G401.6 (cell line): ENCODE measurements at regions not wholly inside any gene's neighbourhood (a gene's known extent, or its start where the extent isn't known, plus 50 kb on each side); places are given as distances from the start of the nearest gene placed in this dataset.

Experiments used
- FAIRE-seq: peaks from 2 replicates; lab custom pipeline; 2012; peaks lifted over from hg19 to GRCh38; lab: Jason Lieb, UNC

DNA sequence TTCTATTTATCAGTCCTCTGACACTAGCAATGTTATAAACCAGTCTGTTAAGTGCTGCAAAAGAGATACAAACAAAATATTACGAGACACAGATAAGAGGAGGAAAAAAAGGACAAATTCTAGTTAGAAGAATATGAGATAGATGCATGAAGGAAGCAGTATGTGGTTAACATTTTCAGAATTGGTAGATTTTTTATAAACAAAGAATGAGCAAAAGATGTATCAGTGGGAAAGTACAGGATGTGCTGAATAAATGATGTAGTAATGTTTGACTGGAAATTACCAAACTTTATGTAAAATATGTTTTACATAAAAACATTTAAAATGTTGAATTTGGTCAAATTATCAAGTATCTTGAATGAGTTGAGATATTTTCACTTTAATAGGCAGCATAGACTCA is 574.2 kb downstream of the NUF2 start:
- no peak for FAIRE-seq

DNA sequence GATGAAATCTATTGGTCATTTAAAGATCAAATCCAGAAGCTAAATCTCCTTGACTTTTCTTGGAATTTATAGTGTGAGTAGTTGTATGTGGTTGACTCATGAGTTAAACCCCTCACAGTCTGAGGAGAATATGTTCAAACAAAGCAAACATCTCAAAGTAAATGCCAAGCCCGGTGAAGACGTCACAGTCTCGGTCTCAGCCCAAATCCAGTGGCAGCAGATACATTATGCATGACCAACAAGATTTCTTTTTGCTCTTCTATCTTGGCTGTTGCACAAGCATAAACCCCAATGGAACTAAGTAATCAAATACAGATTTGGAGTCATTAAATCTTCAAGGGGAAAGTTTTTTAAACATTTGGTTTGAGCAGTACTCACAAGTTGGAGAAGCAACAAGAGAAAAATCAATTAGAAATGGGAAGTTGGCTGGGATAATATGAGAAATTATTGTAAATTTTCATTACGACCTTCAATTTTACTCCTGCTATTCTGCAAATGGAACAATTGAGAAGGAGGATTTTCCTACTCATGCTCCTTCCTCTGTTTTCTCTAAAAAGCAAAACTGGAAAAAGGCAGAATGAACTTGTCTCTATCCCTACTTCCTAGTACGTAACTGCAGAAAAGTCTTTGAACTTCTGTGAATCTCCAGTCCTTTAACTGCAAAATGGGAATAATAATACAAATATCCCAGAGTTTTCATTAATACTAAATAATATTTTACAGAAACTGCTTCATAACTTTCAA is 575.8 kb downstream of the NUF2 start:
- FAIRE-seq = no peak

DNA sequence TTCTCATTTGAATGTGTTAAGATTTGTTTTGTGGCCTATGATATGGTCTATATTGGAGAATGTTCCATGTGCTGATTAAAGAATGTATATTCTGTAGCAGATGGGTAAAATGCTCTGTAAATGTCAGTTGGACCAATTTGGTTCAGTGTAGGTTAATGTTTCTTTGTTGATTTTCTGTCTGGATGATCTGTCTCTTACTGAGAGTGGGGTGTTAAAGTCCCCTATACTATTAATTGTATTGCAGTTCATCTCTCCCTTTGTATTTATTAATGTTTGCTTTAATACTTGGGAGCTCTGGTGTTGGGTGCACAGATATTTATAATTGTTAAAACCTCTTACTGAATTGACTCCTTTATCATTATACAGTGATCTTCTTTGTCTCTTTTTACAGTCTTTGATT is 584.5 kb downstream of the NUF2 start:
- FAIRE-seq = no peak

DNA sequence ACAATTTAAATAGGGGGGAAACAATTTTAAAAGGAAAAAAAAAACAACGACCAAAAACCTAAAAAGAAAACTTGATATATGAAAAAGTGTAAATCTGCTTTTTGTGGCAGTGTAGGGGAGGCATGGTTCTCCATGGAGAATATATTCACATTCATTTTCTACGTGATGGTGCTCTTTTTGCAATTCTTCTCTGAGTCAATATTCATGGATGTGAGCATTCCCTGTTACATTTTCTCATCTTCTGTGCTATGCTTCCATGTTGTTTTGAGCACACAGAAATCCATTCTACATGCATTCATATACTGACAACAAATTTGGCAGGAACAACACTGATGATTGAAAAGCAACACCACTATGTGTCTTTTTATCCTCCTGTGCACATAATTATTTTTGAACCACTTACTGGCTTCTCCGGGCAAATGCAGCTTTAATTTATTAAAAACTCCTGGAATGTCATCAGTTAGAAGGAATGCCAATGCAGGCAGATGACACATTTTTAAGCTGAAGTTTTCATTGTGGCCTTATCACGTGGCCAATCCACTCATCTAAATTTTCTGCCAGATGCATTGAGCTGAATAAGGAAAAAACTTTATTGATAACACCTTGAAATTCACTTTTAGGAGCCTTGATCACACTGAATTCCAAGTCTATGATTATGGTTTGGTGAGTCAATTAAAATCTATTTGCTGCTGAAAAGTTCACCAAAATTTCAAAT is 590.6 kb downstream of the NUF2 start:
- FAIRE-seq = no peak

DNA sequence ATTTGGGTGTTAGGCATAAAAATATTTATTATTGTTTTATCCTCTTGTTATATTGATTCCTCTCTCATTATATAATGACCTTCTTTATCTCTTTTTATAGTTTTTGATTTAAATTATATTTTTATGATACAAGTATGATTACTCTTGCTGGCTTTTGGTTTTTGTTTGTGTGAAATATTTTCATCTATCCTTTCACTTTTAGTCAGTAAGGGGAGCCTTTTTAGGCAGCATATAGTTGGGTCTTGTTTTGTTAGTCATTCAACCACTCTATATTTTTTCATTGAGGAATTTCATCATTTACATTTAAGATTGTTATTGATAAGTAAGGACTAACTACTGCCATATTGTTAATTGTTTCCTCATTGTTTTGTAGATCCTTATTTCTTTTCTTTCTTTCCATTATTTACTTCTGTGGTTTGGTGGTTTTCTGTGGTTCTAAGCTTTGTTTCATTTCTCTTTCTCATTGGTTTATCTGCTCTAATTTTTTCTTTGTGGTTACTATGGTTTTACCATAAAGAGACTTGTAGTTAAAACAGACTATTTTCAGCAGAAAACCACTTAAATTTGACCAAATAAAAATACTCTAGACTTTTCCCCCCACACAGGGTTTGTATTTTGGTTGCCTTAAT is 593.1 kb downstream of the NUF2 start:
- FAIRE-seq = no peak

DNA sequence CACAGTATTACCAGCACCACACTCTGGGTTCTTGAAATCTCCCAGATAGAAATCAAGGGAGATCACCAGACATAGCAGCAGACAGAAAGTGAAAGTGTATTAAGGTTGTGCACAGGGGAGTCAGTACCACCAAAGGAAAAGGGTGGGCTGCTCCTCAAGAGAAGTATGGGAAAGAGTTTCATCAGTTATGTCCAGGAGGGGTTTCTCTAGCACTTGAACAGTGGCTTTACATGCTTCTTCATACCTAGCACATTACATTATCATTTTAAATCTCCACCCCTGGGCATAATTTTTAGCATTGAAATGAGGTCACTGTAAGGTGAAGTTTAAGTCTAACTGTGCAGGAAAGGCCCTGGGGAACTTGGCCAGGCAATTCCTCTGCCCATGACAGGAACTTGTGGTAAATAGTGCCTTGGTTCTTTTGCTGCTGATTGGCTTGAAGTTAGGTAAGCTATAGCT is 601.0 kb downstream of the NUF2 start:
- no peak for FAIRE-seq

DNA sequence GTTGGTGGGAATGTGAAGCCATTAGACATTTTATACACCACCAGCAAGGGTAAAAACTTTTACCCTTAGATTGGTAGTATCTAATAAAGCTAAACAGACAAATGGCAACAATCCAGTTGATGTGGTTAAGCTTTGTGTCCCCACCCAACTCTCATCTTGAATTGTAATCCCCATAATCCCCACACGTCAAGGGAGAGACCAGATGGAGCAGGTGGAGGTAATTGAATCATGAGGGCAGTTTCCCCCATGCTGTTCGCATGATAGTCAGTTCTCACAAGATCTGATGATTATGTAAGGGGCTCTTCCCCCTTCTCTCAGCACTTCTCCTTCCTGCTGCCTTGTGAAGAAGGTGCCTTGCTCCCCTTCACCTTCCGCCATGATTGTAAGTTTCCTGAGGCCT is 602.3 kb downstream of the NUF2 start:
- no peak for FAIRE-seq

DNA sequence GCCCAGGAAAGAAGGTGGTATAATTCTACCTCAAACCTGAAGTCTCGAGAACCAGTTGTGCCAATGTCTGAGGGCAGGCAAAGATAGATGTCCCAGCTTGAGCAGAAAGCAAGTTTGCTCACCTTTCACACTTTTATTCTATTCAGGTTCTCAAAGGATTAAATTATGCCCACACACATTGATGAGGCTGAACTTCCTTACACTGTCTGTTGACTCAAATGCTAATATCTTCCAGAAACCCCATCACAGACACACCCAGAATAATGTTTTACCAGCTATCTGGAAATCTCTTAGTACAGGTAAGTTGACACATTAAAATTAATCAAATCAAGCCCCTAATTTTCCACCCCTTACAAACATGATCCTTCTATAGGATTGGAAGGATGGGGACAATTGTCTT is 605.7 kb downstream of the NUF2 start:
- no peak for FAIRE-seq

DNA sequence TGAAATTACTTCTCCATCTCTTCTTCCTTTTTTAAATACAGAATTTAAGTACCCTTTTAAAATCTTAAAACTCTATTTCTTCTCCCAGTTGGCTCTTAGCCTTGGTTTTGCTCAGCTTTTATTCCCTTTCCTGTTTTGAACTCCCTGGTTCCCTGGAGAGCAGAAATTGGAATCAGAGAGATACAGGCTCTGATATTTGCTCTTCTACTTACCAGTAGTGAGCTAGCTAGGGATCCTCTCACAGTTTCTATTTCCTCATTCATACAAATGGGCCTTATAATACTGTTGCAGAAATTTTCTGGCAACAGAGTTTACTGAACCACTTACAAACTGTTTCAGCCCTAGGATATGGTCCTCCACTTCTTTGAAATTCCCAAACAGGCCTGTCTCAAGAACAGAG is 606.3 kb downstream of the NUF2 start:
- FAIRE-seq = no peak

DNA sequence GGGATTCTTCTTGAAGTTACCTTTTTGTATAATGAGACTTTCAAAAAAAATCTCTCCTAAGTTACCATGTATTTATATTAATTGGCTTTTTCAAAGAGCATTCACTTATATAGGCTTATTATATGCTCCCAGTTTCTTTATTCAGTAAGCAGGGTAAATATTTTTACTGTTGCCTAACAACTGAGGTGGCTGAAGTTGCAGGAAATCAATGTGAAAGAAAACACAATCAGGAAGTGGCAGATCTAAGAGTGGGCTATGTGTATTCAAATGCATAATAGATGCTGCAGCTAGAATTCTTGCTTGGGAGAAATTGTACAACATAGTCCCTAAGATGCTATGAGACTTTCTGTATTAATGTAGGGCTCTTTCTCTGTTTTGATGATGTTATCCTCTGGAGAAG is 606.9 kb downstream of the NUF2 start:
- no peak for FAIRE-seq

DNA sequence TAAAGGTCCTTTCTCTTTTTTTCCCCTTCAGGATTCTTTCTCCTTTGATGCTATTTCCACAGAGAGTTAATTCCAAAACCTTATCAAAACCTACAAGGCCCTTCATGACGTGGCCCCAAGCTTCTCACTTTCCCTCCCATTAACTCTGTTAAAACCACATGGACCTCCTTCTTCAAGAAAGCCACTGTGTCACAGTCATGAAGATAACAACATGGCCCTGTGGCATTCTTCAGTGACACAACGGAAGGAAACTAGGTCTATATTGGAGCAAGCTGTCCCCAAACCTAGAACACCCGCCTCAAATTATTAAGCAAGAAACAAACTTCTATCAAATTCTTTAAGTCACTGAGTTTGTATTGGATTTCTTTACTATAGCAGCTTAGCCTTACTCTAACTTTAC is 611.1 kb downstream of the NUF2 start:
- no peak for FAIRE-seq

DNA sequence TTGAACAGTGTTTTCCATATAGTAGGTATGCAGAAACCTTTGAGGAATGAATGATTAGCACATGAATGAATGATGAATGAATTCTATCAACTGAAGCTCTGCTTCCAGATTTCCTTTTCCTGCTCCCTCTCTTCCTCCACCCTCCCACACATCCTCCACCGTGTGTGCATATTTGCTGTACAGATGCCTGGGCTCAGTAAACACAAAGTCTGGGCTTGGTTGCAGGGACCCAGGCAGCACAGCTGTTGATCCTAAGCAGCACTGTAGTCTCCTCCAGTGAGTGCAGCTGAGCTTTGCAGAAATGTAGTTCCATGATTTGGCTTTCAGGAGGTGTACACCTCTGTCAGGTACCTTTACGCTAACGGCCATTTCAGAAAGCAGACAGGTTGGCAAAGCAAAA is 611.7 kb downstream of the NUF2 start:
- no peak for FAIRE-seq

DNA sequence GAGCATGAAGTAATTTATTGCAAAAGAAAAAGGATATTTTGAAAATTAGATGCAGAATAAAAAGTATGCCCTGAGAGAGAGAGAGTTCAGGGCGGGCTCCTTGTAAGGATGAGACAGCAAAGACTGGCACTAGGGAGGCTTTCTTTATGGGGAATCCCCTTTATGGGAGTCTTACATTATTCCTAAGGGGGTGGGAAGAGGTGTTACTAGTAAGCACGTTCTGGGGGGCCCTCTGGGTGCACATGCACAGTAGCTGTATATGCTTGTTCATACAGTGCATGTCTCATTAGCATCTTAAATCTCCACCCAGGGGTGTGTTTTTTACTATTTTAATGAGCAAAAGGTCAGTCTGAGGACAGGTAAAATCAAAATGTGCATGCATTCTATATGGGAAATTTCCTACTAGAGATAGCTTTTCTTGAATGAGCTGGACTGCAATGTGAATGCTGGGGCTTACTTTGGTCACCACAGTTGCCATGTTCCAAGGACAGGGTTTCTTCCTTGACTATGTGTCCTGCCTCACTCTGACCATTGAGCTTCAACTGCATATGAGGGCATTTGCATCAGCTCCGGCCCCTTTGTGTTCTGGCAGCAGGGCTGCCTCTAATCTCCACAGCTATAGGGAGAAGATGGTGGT is 614.1 kb downstream of the NUF2 start:
- FAIRE-seq = no peak

DNA sequence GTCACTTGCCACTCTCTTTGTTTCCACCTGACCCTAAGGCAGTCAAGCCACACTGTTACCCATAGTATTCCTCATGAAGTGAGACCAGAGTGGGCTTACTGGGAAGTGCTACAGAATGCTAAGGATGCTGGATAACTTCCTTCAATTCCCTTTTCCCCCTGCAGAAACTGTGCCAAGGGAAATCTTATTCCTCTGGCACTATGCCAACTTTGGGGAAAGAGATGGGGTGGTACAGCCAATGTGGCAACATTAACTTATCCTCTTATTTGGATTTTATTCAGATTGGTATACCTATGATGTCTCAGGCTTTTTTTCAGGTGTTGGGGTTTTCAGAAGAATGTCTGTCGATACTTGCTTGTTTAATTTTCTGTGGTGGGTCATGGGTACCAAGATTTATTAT is 599.4 kb upstream of the PBX1 start:
- no peak for FAIRE-seq

DNA sequence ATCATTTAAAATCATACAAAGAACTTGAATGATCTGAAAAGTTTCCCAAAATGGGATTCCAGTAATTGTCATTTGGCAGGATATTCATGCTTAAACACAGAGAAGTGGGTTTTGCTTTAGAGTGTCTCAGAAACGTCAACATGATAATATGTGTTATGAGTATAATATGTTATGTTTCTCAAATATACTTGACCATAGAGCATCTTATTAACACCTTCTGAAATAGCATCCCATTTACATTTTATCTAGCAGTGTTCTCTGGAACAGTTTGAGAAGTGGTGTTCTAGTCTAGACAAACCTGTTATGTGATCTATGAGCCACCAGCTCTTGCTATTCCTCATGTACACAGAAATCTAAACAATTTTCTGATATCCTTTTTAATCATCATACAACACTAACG is 588.8 kb upstream of the PBX1 start:
- no peak for FAIRE-seq

DNA sequence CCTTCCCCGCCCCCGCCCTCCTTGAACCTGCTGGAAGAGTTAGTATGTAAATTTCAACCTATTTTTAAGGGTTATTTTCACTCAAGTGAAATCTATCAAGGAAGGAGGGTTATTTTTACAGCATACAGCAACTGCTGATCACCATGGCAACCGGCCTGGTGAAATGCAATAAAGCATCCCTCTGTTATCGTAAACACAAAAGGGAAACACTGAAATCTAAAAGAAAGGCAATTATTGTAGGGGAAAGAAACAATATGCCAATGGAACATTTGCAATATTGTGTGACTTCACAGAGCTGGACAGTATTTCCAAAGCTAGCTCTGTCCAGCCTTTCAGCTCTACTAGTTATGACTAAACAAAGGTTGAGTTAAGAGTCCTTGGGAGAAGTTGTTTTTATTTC is 588.3 kb upstream of the PBX1 start:
- FAIRE-seq = no peak

DNA sequence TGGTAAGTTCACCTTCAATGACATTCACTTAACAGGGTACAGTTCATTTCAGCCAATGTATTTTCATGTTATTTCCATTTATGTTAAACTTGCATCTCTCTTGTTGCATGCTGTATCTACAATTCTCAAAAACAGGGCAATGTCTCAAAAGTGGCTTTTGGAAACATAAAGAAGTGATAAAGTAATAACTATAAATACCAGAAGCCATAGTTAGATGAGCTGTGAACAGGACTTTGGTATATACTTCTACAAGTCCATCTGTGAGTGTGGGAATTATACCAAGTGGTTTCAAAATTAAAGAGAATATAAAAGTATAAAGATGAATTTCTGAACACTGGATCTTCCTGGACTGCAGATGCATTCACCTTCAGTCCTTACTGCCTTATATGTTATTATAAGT is 585.4 kb upstream of the PBX1 start:
- FAIRE-seq = no peak

DNA sequence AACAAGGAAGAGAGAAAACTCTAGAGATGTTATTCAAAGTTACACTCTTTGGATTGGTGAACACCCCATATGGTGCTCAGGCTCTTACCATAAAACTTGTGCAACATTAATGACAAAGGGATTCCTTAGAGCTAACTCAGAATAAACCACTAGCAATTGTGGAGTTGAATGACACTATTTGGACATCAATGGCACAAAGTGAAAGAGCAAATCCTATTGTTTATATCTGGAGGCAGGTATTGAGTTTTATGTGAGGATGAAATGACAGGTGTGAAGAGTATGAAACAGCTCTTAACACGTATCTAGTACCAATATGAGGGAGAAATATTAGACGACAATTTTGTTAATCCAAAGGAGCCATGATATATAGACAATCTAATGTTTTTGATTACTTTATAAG is 584.9 kb upstream of the PBX1 start:
- no peak for FAIRE-seq

DNA sequence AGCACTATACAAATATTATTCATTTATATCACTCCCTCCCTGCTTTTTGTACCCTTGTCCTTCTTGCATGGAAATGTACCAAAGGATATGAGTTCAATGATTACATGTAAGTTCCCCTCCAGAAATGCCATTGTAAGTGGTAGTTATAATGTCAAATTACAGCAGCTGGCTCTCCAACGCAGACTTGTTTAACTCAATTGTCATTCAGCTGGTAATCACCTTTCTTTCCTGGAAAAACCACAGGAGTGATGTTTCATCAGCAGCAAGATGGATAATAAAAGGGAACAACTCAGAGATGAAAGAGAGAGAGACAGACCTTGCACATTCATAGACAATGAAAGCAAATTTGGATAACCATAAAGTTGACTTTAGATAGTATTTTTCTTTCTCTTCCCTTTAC is 578.6 kb upstream of the PBX1 start:
- no peak for FAIRE-seq

DNA sequence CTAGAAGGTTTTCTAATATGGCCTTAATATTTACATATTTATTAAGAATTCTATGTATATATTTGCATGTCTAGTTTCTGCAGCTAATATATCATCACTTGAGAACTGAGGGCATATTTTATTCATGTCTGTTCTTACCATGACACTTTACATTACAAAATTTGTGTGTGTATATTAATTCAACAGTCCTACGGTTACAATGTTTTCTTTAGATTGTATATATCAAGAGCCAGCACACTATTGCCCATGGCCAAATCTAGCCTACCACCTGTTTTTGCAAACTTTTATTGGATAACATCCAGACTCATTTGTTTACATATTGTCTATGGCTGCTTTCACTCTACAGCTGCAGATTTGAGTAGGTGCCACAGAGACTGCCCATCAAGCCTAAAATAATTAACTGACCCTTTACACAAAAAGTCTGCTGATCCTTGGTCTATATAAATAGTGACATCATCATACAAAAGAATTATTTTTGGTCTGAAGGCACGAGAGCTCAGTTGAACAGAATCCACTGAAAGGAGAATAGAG is 577.4 kb upstream of the PBX1 start:
- no peak for FAIRE-seq

DNA sequence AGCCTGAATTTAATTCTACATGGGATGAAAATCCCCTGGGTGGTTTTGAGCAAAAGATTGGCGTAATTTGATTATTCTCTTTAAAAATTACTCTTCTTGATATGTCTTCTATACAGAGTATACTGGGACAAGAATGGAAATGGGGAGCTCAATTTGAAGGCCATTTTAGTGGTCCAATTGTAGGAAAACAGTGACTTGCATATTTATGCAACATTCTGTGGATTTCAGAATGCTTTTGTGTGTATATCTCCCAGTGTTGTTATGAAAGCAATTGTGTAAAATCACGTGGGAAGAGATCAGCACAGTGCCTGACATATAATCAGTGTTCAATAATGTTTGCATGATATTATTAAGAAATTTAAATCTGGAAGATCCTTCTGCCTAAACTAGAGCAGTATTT is 575.9 kb upstream of the PBX1 start:
- no peak for FAIRE-seq

DNA sequence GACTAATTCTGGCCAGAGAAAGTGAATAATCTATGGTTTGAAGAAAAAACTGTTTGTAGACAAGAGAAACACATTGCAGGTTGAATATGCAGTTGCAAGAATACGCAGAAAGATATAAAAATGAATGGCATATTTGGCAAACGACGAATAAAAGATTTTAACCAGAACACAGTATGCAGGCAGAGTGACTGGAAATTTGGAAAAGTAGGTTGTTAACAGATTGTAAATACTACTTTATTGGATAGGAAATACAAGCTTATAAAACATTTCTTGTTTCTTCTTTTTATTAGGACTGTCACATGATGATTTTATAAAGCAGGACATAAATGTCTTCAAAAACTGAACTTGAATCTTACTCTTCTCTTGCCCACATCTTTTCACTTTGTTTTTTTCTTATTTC is 573.3 kb upstream of the PBX1 start:
- no peak for FAIRE-seq

DNA sequence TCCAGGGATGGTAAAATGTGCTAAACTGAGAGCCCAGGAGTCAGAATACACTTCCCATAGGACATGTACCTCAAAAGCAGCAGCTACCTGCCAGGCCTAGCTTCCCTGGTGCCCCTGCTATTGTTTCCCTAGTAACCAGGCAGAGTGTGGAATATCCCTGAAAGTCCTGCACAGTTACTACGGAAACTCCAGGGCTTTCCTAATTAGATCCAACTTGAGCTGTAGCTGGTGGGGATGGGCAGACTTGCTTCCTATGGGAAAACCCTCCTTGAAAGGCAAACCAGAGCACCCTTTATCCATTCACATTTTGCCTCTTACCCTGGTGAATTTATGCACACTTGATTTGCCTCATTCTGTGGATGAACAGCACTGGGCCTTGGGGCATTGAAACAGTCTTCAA is 559.9 kb upstream of the PBX1 start:
- no peak for FAIRE-seq
